DOHH2 (cell line): ENCODE measurements at regions not wholly inside any gene's neighbourhood (a gene's known extent, or its start where the extent isn't known, plus 50 kb on each side); places are given as distances from the start of the nearest gene placed in this dataset.

Source experiments
- H3F3A ChIP-seq: fragments of 200-600 bp; sonication (generic), shearing (Covaris generic); 2 replicates; pipeline ENCODE4 v1.6.0; 2016; ENCODE audit warnings: antibody characterized with exemption, mild to moderate bottlenecking; ENCODE audit not compliant: control insufficient read depth, insufficient read depth
- H3K27ac ChIP-seq: fragments of 200-600 bp; sonication (generic); 2 replicates; pipeline ENCODE4 v1.5.1; 2014; ENCODE audit warnings: low read depth, mild to moderate bottlenecking, low read length, moderate library complexity
- H3K27me3 ChIP-seq: fragments of 200-600 bp; sonication (generic); 2 replicates; pipeline ENCODE4 v1.6.1; 2014; ENCODE audit warnings: mild to moderate bottlenecking, low read length, mixed read lengths; ENCODE audit not compliant: control insufficient read depth
- H3K36me3 ChIP-seq: fragments of 200-600 bp; sonication (generic); 2 replicates; pipeline ENCODE4 v1.6.1; 2014; ENCODE audit warnings: mild to moderate bottlenecking, low read length, moderate library complexity, mixed read lengths; ENCODE audit not compliant: control insufficient read depth
- H3K4me1 ChIP-seq: fragments of 200-600 bp; sonication (generic); 2 replicates; pipeline ENCODE4 v1.6.1; 2014; ENCODE audit warnings: mild to moderate bottlenecking, low read length, mixed read lengths; ENCODE audit not compliant: control insufficient read depth
- H3K4me2 ChIP-seq: fragments of 200-600 bp; sonication (generic); 2 replicates; pipeline ENCODE4 v1.6.0; 2014; ENCODE audit warnings: mild to moderate bottlenecking, low read length, moderate library complexity
- H3K4me3 ChIP-seq: fragments of 200-600 bp; sonication (generic); 2 replicates; pipeline ENCODE4 v1.5.1; 2014; ENCODE audit warnings: mild to moderate bottlenecking, low read length, mixed read lengths
- H3K79me2 ChIP-seq: fragments of 200-600 bp; sonication (generic); 2 replicates; pipeline ENCODE4 v1.6.1; 2014; ENCODE audit warnings: mild to moderate bottlenecking, low read length, mixed read lengths; ENCODE audit not compliant: control insufficient read depth
- H3K9me2 ChIP-seq: fragments of 200-600 bp; sonication (generic); replicated peaks from 2 replicates; pipeline ENCODE4 v1.6.1; 2014; ENCODE audit warnings: mild to moderate bottlenecking, low read length, mixed read lengths; ENCODE audit not compliant: control insufficient read depth
- H3K9me3 ChIP-seq: fragments of 200-600 bp; sonication (generic); 2 replicates; pipeline ENCODE4 v1.6.1; 2014; ENCODE audit warnings: antibody characterized with exemption, low read length, mixed read lengths; ENCODE audit not compliant: control insufficient read depth, insufficient read depth
- H4K20me1 ChIP-seq: fragments of 200-600 bp; sonication (generic); 2 replicates; pipeline ENCODE4 v1.6.0; 2014; ENCODE audit warnings: low read depth, mild to moderate bottlenecking, antibody characterized with exemption, low read length, moderate library complexity; ENCODE audit not compliant: control insufficient read depth, insufficient read depth
- EZH2phosphoT487 ChIP-seq: fragments of 200-600 bp; sonication (generic); IDR thresholded peaks from 2 replicates; pipeline ENCODE4 v1.6.1; 2017; ENCODE audit warnings: borderline replicate concordance, mild to moderate bottlenecking, antibody characterized with exemption, low read length, moderate library complexity, mixed read lengths
- TF ChIP-seq, protein P1 (sequence below): fragments of 200-600 bp; sonication (generic); IDR thresholded peaks from one replicate; pipeline ENCODE4 v1.5.1; 2014; ENCODE audit warnings: antibody characterized with exemption, mild to moderate bottlenecking, low read depth, low read length; ENCODE audit not compliant: poor library complexity, severe bottlenecking

DNA sequence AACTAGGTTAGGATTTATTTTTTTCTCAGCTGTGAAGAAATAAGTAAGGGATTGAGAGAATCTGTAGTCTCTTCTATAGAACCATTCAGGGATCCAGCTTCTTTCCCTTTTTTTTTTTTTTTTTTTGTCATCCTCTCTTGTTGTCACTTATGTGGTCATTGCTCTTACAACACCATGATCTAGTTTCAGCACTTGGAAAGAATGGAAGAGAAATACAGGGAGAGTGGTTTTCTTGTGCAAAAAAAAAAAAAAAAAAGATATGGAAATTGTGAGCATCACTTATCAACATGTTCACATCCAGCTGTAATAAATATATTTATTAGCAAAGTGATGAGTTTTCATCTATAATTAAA lies 599.3 kb downstream of the SLC6A15 start:
- H3K36me3 ChIP-seq, result no peaks in the 10 kb centered on the region
- no peak for TF ChIP-seq EZH2phosphoT487
- TF ChIP-seq, protein P1, sequence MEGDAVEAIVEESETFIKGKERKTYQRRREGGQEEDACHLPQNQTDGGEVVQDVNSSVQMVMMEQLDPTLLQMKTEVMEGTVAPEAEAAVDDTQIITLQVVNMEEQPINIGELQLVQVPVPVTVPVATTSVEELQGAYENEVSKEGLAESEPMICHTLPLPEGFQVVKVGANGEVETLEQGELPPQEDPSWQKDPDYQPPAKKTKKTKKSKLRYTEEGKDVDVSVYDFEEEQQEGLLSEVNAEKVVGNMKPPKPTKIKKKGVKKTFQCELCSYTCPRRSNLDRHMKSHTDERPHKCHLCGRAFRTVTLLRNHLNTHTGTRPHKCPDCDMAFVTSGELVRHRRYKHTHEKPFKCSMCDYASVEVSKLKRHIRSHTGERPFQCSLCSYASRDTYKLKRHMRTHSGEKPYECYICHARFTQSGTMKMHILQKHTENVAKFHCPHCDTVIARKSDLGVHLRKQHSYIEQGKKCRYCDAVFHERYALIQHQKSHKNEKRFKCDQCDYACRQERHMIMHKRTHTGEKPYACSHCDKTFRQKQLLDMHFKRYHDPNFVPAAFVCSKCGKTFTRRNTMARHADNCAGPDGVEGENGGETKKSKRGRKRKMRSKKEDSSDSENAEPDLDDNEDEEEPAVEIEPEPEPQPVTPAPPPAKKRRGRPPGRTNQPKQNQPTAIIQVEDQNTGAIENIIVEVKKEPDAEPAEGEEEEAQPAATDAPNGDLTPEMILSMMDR, result no peak
- no peak overlapping the region for H3K4me3 ChIP-seq
- no peak overlapping the region for H3K4me2 ChIP-seq
- H3K4me1 ChIP-seq, result no peaks in the 10 kb centered on the region
- H3K9me3 ChIP-seq, result no peaks in the 10 kb centered on the region
- H3F3A ChIP-seq, result no peaks in the 10 kb centered on the region
- no peaks in the 10 kb centered on the region for H3K27me3 ChIP-seq
- H4K20me1 ChIP-seq, result no peaks in the 10 kb centered on the region
- no peaks in the 10 kb centered on the region; the same call in 1 of the 2 replicates for H3K9me2 ChIP-seq
- H3K79me2 ChIP-seq, result no peaks in the 10 kb centered on the region
- no peak overlapping the region for H3K27ac ChIP-seq

DNA sequence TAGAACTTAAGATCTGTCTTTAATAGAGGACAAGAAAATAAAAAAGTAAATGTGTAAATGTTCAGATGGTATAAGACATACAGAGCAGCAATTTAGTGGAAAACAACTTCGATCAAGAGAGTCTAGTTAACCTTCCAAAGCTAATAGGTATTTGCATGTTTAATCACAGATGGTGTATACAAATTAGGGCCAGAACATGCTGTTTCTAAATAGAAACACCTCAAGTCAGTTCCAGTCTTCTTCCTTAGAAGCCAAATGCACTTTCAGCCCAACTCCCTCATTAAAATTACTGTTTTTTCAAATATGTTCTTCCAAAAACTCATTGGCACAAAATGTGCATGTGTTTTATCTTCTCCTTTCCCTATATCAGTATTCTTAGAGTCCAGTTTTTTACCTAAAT lies 604.4 kb downstream of the SLC6A15 start:
- no peaks in the 10 kb centered on the region for H3K4me1 ChIP-seq
- no peak for TF ChIP-seq EZH2phosphoT487
- TF ChIP-seq, protein P1, result no peak
- no peaks in the 10 kb centered on the region for H4K20me1 ChIP-seq
- no peaks in the 10 kb centered on the region for H3K79me2 ChIP-seq
- H3K4me3 ChIP-seq, result no peak overlapping the region
- no peaks in the 10 kb centered on the region for H3K9me2 ChIP-seq
- H3K4me2 ChIP-seq, result no peak overlapping the region
- H3K36me3 ChIP-seq, result no peaks in the 10 kb centered on the region
- H3K9me3 ChIP-seq, result no peaks in the 10 kb centered on the region
- no peaks in the 10 kb centered on the region for H3F3A ChIP-seq
- H3K27ac ChIP-seq, result no peak overlapping the region
- no peaks in the 10 kb centered on the region for H3K27me3 ChIP-seq

DNA sequence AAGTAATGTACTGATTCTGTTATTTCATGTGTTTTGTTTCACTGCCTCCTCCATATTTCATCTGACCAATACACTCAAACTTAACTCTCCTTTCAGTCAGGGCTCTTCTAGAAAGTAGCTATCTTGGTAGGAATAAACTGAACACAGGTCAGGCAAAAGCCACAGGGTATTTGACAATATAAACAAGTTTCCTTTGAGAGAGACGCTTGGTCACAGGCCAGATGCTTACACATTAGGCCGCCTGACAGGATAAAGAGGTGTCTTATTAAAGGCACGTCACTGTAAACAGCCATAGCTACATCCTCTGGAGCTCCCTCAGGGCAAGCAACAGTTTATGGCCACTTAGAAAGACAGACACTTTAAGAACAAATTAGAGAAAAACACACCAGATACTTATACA lies 607.5 kb downstream of the SLC6A15 start:
- no peak overlapping the region for H3K27ac ChIP-seq
- H3K9me2 ChIP-seq, result no peaks in the 10 kb centered on the region
- H3F3A ChIP-seq, result no peaks in the 10 kb centered on the region
- TF ChIP-seq EZH2phosphoT487, result no peak
- TF ChIP-seq, protein P1, result no peak
- H3K9me3 ChIP-seq, result no peaks in the 10 kb centered on the region
- no peaks in the 10 kb centered on the region for H3K36me3 ChIP-seq
- no peaks in the 10 kb centered on the region for H3K79me2 ChIP-seq
- H3K4me2 ChIP-seq, result no peak overlapping the region
- H4K20me1 ChIP-seq, result no peaks in the 10 kb centered on the region
- no peaks in the 10 kb centered on the region for H3K27me3 ChIP-seq
- no peaks in the 10 kb centered on the region for H3K4me1 ChIP-seq
- no peak overlapping the region for H3K4me3 ChIP-seq

DNA sequence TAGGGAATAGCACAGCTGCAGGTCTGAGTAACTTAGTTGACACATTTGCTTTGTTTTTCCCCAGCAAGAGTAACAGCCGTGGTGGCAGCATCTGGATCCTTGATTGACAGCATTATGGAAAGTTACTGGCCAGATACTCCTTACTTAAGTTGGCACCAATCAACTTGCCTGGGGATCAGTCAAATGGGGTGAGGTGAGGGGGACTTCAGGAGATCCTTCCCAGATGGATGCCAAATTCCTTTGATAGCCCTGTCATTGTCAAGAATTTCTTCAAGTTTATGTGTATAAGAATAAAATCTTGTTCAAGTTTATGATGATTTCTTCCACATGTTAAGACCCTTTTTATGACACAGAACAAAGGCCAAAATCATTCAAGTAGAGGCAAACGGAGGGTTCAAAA lies 618.4 kb downstream of the SLC6A15 start:
- H3F3A ChIP-seq, result no peaks in the 10 kb centered on the region
- H3K4me1 ChIP-seq, result no peaks in the 10 kb centered on the region
- no peaks in the 10 kb centered on the region for H3K9me2 ChIP-seq
- no peak overlapping the region for H3K27ac ChIP-seq
- H3K4me2 ChIP-seq, result no peak overlapping the region
- no peaks in the 10 kb centered on the region for H3K36me3 ChIP-seq
- no peak overlapping the region for H3K4me3 ChIP-seq
- H4K20me1 ChIP-seq, result no peaks in the 10 kb centered on the region
- H3K79me2 ChIP-seq, result no peaks in the 10 kb centered on the region
- H3K27me3 ChIP-seq, result no peaks in the 10 kb centered on the region
- no peak for TF ChIP-seq EZH2phosphoT487
- TF ChIP-seq, protein P1, result no peak
- H3K9me3 ChIP-seq, result no peaks in the 10 kb centered on the region
